ENCODE measurements at regions not wholly inside any gene's neighbourhood (a gene's known extent, or its start where the extent isn't known, plus 50 kb on each side); places are given as distances from the start of the nearest gene placed in this dataset.
"Not testable (repeated sequence)": the region's sequence is repeated elsewhere in the genome, so short reads cannot be mapped to it uniquely, and the experiment has no call there.

GRCh38 chr1:105565006-105565405 lies 1491.5 kb upstream of the PRMT6 start:
- Histone ChIP-seq H3K27ac (no peak overlapping the region), H3K36me3 (no peaks in the 10 kb centered on the region), H3K4me3 (no peak overlapping the region), H3K9me3 (no peaks in the 10 kb centered on the region), H3K4me1 (no peaks in the 10 kb centered on the region), H3K27me3 (no peaks in the 10 kb centered on the region)
- in situ Hi-C loops (cut with MboI; ENCODE audit: low sequenced_read_pairs in 4 of 4): no loop called here
- ATAC-seq (no peak), DNase-seq (no peak)
- TF ChIP-seq POLR2A (IDR thresholded peaks at IDR 0.05) (no peak), CTCF (IDR thresholded peaks at IDR 0.05 in 4 of 5, conservative IDR thresholded peaks at IDR 0.05 in 1 of 5) (no peak)
- intact Hi-C loops (cut with DNase I; ENCODE audit: low total_unique reads): no loop called here

- H3K36me3 ChIP-seq: no peaks in the 10 kb centered on the region
- intact Hi-C loops (cut with DNase I; ENCODE audit: low total_unique reads): no loop called here
- no peak overlapping the region for H3K27ac ChIP-seq
- TF ChIP-seq CTCF (IDR thresholded peaks at IDR 0.05 in 4 of 5, conservative IDR thresholded peaks at IDR 0.05 in 1 of 5) (no peak), POLR2A (IDR thresholded peaks at IDR 0.05) (no peak)
- H3K27me3 ChIP-seq: no peaks in the 10 kb centered on the region
- ATAC-seq (no peak), DNase-seq (no peak)
- no peaks in the 10 kb centered on the region for H3K9me3 ChIP-seq
- in situ Hi-C loops (cut with MboI; ENCODE audit: low sequenced_read_pairs in 4 of 4): no loop called here
- no peak overlapping the region for H3K4me3 ChIP-seq
- H3K4me1 ChIP-seq: no peaks in the 10 kb centered on the region
Measured at GRCh38 chr1:105585791-105586190, 1470.7 kb upstream of the PRMT6 start.

- DNase-seq: no peak
- Histone ChIP-seq H3K36me3 (no peaks in the 10 kb centered on the region), H3K4me1 (no peaks in the 10 kb centered on the region), H3K27me3 (no peaks in the 10 kb centered on the region), H3K27ac (no peak overlapping the region), H3K4me3 (no peak overlapping the region), H3K9me3 (no peaks in the 10 kb centered on the region)
- no peak for ATAC-seq
- in situ Hi-C loops (cut with MboI; ENCODE audit: low sequenced_read_pairs in 4 of 4) (no loop called here), intact Hi-C loops (cut with DNase I; ENCODE audit: low total_unique reads) (no loop called here)
- TF ChIP-seq CTCF (IDR thresholded peaks at IDR 0.05 in 4 of 5, conservative IDR thresholded peaks at IDR 0.05 in 1 of 5) (no peak), POLR2A (IDR thresholded peaks at IDR 0.05) (no peak)
Measured at GRCh38 chr1:105591681-105592080, 1464.8 kb upstream of the PRMT6 start.

- ATAC-seq (no peak), DNase-seq (no peak)
- no peak overlapping the region for H3K27ac ChIP-seq
- no peak overlapping the region for H3K4me3 ChIP-seq
- no peaks in the 10 kb centered on the region for H3K4me1 ChIP-seq
- intact Hi-C loops (cut with DNase I; ENCODE audit: low total_unique reads): no loop called here
- no peaks in the 10 kb centered on the region for H3K27me3 ChIP-seq
- no peaks in the 10 kb centered on the region for H3K36me3 ChIP-seq
- H3K9me3 ChIP-seq: no peaks in the 10 kb centered on the region
- no peak for TF ChIP-seq POLR2A (IDR thresholded peaks at IDR 0.05)
- TF ChIP-seq CTCF (IDR thresholded peaks at IDR 0.05 in 4 of 5, conservative IDR thresholded peaks at IDR 0.05 in 1 of 5): no peak
- in situ Hi-C loops (cut with MboI; ENCODE audit: low sequenced_read_pairs in 4 of 4): no loop called here
Measured at GRCh38 chr1:105608713-105609112, 1447.8 kb upstream of the PRMT6 start.

GRCh38 chr1:105626276-105626987 lies 1430.0 kb upstream of the PRMT6 start:
- no peaks in the 10 kb centered on the region for H3K4me1 ChIP-seq
- DNase-seq (no peak), ATAC-seq (no peak)
- H3K9me3 ChIP-seq: no peaks in the 10 kb centered on the region
- no peaks in the 10 kb centered on the region for H3K36me3 ChIP-seq
- TF ChIP-seq CTCF (IDR thresholded peaks at IDR 0.05 in 4 of 5, conservative IDR thresholded peaks at IDR 0.05 in 1 of 5) (no peak), POLR2A (IDR thresholded peaks at IDR 0.05) (no peak)
- no peak overlapping the region for H3K4me3 ChIP-seq
- intact Hi-C loops (cut with DNase I; ENCODE audit: low total_unique reads) (no loop called here), in situ Hi-C loops (cut with MboI; ENCODE audit: low sequenced_read_pairs in 4 of 4) (no loop called here)
- H3K27ac ChIP-seq: no peak overlapping the region
- no peaks in the 10 kb centered on the region for H3K27me3 ChIP-seq

GRCh38 chr1:105631153-105631744 lies 1425.2 kb upstream of the PRMT6 start:
- H3K36me3 ChIP-seq; intact Hi-C loops (cut with DNase I; ENCODE audit: low total_unique reads); H3K9me3 ChIP-seq; H3K27me3 ChIP-seq; DNase-seq; ATAC-seq; H3K4me1 ChIP-seq; H3K4me3 ChIP-seq; in situ Hi-C loops (cut with MboI; ENCODE audit: low sequenced_read_pairs in 4 of 4); H3K27ac ChIP-seq: not testable (repeated sequence)
